K562 (cell line): ENCODE measurements at regions not wholly inside any gene's neighbourhood (a gene's known extent, or its start where the extent isn't known, plus 50 kb on each side); places are given as distances from the start of the nearest gene placed in this dataset.

ENCODE experiments used
- BACH1 ChIP-seq: fragments of 200-800 bp; sonication (Bioruptor generic); IDR thresholded peaks from 2 replicates; pipeline ENCODE4 v1.6.1; 2016; ENCODE audit warnings: missing genetic modification characterization, missing compliant biosample characterization
- CBFB ChIP-seq: sonication (generic); formaldehyde crosslinking; IDR thresholded peaks from 2 replicates; pipeline ENCODE4 v1.4.0; 2020; ENCODE audit warnings: mild to moderate bottlenecking, missing genetic modification reagents
- CBX3 ChIP-seq, 2 experiments: IDR thresholded peaks; 1 replicate in 1 of 2; 2 replicates in 1 of 2; pipeline ENCODE4 v1.6.1; 2012; ENCODE audit warnings: inconsistent platforms in 2 of 2, low read length in 2 of 2, borderline replicate concordance in 1 of 2, control low read depth in 1 of 2
- COPS2 ChIP-seq: fragments of 450-650 bp; conservative IDR thresholded peaks from 2 replicates; pipeline ENCODE4 v1.6.1; 2016; ENCODE audit warnings: mild to moderate bottlenecking, moderate library complexity
- CREB1 ChIP-seq, 2 experiments: sonication (generic) in 1 of 2; formaldehyde crosslinking in 1 of 2; IDR thresholded peaks; 2 replicates each; pipeline versions ENCODE4 v1.6.1 to v1.8.0; 2012 to 2022; ENCODE audit warnings: inconsistent platforms in 1 of 2, mild to moderate bottlenecking in 1 of 2, missing genetic modification reagents in 1 of 2, moderate library complexity in 1 of 2
- GABPA ChIP-seq: fragments of 200-800 bp; sonication (Bioruptor generic); conservative IDR thresholded peaks from 2 replicates; pipeline ENCODE4 v1.6.1; 2016; ENCODE audit warnings: low read depth, missing genetic modification characterization, missing compliant biosample characterization
- MTA3 ChIP-seq: fragments of 450-650 bp; formaldehyde crosslinking; IDR thresholded peaks from 2 replicates; pipeline ENCODE4 v1.6.1; 2017; ENCODE audit warnings: mild to moderate bottlenecking, borderline replicate concordance
- NCOA6 ChIP-seq: fragments of 450-650 bp; IDR thresholded peaks from 2 replicates; pipeline ENCODE4 v1.6.1; 2017; ENCODE audit warnings: mild to moderate bottlenecking
- PCBP2 ChIP-seq: fragments of 200-400 bp; formaldehyde crosslinking; IDR thresholded peaks from 2 replicates; pipeline ENCODE4 v1.6.1; 2018; ENCODE audit warnings: low read length, low read depth, mild to moderate bottlenecking, moderate library complexity; ENCODE audit not compliant: poor library complexity, severe bottlenecking
- SETDB1 ChIP-seq: IDR thresholded peaks from one replicate; pipeline ENCODE4 v1.6.1; 2012; ENCODE audit warnings: low read length, control low read depth, inconsistent platforms
- TCFL5 ChIP-seq: fragments of 250-450 bp; sonication (Bioruptor Pico); conservative IDR thresholded peaks from 2 replicates; pipeline ENCODE4 v1.6.1; 2021; ENCODE audit warnings: mild to moderate bottlenecking, moderate library complexity, matching md5 sums
- TEAD4 ChIP-seq, 2 experiments: sonication (generic) in 1 of 2; formaldehyde crosslinking in 1 of 2; IDR thresholded peaks; 2 replicates each; pipeline versions ENCODE4 v1.6.1 to v1.8.0; 2012 to 2022; ENCODE audit warnings: borderline replicate concordance in 1 of 2, inconsistent platforms in 1 of 2, low read length in 1 of 2, mild to moderate bottlenecking in 1 of 2, missing genetic modification reagents in 1 of 2
- TRIM28 ChIP-seq: fragments of 450-650 bp; IDR thresholded peaks from 2 replicates; pipeline ENCODE4 v1.6.1; 2017
- ZFX ChIP-seq: sonication (generic); formaldehyde crosslinking; IDR thresholded peaks from 2 replicates; pipeline ENCODE4 v1.8.0; 2022; ENCODE audit warnings: mild to moderate bottlenecking, missing genetic modification reagents, moderate library complexity
- ZNF165 ChIP-seq: fragments of 250-450 bp; sonication (Bioruptor Pico); IDR thresholded peaks from 2 replicates; pipeline ENCODE4 v1.4.0; 2020; ENCODE audit warnings: borderline replicate concordance
- ZNF408 ChIP-seq: fragments of 250-450 bp; sonication (Bioruptor Pico); IDR thresholded peaks from 2 replicates; pipeline ENCODE4 v1.4.0; 2020; ENCODE audit warnings: low read depth, mild to moderate bottlenecking, moderate library complexity
- TF ChIP-seq, protein P1 (sequence below): fragments of 450-650 bp; formaldehyde crosslinking; IDR thresholded peaks from 2 replicates; pipeline ENCODE4 v1.4.0; 2020; ENCODE audit warnings: mild to moderate bottlenecking, moderate library complexity
- TF ChIP-seq, protein P2 (sequence below): sonication (generic); formaldehyde crosslinking; IDR thresholded peaks from 2 replicates; pipeline ENCODE4 v1.8.1; 2023; ENCODE audit warnings: mild to moderate bottlenecking, missing genetic modification reagents
- TF ChIP-seq, protein P3 (sequence below), 2 experiments: fragments of 450-650 bp; IDR thresholded peaks; 2 replicates each; pipeline ENCODE4 v1.6.1; 2018; ENCODE audit warnings: mild to moderate bottlenecking in 2 of 2, low read depth in 1 of 2; ENCODE audit not compliant: partially characterized antibody in 2 of 2

DNA sequence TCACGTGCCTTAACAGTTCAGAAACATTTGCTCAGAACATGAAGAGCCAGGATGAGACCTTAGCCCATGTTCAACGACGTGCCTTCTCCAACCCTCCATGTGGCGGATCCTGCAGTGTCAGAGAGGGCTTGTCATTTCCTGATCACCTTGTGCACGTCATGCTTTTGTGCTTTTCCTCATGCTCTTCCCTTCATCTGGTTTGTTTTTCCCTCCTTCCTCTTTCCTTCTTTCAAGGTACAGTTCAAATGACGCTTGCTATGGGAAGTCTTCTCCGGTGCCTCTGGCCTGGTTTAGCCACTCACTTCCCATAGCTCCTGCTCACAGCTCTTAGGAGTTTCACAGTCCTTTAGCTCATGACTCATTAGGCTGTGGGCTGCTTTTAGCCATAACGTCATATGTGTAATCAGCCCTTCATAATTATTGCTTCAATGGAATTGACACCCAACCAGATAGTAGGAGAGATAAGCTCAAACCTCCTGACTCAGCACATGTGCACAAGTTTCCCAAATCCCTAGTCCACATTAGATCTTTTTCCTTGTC is 102.7 kb upstream of the CNKSR3 start (continued):
- TF ChIP-seq ZFX (CRISPR knock-in tag) (no peak), GABPA (tag) (no peak), COPS2 (no peak), MTA3 (peak; percentile 79; the same call in 1 of the 2 replicates), TCFL5 (CRISPR knock-in tag) (no peak), NCOA6 (no peak), CBX3 (IDR thresholded peaks at IDR 0.05; ENCODE audit: borderline replicate concordance in 1 of 2, low read length in 2 of 2) (no peak; a peak in 1 of 3 replicates), CBFB (CRISPR knock-in tag) (no peak), SETDB1 (no peak), ZNF408 (CRISPR knock-in tag) (no peak), CREB1 (IDR thresholded peaks at IDR 0.05) (peak; percentile 72), CREB1 (CRISPR knock-in tag; IDR thresholded peaks at IDR 0.05) (peak; percentile 69), TRIM28 (no peak), BACH1 (tag) (no peak; the same call in 1 of the 2 replicates), ZNF165 (CRISPR knock-in tag) (no peak), PCBP2 (no peak), TEAD4 (IDR thresholded peaks at IDR 0.05; ENCODE audit: low read length) (peak; percentile 51; the same call in 1 of the 2 replicates), TEAD4 (CRISPR knock-in tag; IDR thresholded peaks at IDR 0.05; ENCODE audit: borderline replicate concordance) (no peak)
- TF ChIP-seq, protein P1, sequence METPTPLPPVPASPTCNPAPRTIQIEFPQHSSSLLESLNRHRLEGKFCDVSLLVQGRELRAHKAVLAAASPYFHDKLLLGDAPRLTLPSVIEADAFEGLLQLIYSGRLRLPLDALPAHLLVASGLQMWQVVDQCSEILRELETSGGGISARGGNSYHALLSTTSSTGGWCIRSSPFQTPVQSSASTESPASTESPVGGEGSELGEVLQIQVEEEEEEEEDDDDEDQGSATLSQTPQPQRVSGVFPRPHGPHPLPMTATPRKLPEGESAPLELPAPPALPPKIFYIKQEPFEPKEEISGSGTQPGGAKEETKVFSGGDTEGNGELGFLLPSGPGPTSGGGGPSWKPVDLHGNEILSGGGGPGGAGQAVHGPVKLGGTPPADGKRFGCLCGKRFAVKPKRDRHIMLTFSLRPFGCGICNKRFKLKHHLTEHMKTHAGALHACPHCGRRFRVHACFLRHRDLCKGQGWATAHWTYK (CRISPR knock-in tag): no peak
- TF ChIP-seq, protein P2, sequence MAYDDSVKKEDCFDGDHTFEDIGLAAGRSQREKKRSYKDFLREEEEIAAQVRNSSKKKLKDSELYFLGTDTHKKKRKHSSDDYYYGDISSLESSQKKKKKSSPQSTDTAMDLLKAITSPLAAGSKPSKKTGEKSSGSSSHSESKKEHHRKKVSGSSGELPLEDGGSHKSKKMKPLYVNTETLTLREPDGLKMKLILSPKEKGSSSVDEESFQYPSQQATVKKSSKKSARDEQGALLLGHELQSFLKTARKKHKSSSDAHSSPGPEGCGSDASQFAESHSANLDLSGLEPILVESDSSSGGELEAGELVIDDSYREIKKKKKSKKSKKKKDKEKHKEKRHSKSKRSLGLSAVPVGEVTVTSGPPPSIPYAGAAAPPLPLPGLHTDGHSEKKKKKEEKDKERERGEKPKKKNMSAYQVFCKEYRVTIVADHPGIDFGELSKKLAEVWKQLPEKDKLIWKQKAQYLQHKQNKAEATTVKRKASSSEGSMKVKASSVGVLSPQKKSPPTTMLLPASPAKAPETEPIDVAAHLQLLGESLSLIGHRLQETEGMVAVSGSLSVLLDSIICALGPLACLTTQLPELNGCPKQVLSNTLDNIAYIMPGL (CRISPR knock-in tag): no peak
- TF ChIP-seq, protein P3, sequence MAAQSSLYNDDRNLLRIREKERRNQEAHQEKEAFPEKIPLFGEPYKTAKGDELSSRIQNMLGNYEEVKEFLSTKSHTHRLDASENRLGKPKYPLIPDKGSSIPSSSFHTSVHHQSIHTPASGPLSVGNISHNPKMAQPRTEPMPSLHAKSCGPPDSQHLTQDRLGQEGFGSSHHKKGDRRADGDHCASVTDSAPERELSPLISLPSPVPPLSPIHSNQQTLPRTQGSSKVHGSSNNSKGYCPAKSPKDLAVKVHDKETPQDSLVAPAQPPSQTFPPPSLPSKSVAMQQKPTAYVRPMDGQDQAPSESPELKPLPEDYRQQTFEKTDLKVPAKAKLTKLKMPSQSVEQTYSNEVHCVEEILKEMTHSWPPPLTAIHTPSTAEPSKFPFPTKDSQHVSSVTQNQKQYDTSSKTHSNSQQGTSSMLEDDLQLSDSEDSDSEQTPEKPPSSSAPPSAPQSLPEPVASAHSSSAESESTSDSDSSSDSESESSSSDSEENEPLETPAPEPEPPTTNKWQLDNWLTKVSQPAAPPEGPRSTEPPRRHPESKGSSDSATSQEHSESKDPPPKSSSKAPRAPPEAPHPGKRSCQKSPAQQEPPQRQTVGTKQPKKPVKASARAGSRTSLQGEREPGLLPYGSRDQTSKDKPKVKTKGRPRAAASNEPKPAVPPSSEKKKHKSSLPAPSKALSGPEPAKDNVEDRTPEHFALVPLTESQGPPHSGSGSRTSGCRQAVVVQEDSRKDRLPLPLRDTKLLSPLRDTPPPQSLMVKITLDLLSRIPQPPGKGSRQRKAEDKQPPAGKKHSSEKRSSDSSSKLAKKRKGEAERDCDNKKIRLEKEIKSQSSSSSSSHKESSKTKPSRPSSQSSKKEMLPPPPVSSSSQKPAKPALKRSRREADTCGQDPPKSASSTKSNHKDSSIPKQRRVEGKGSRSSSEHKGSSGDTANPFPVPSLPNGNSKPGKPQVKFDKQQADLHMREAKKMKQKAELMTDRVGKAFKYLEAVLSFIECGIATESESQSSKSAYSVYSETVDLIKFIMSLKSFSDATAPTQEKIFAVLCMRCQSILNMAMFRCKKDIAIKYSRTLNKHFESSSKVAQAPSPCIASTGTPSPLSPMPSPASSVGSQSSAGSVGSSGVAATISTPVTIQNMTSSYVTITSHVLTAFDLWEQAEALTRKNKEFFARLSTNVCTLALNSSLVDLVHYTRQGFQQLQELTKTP (IDR thresholded peaks at IDR 0.05; ENCODE audit: low read depth in 1 of 2, partially characterized antibody in 2 of 2): peak in 1 of 2 experiments; percentile 17
